GM20431 (cell line): ENCODE measurements at regions not wholly inside any gene's neighbourhood (a gene's known extent, or its start where the extent isn't known, plus 50 kb on each side); places are given as distances from the start of the nearest gene placed in this dataset.
"Not testable (repeated sequence)": the region's sequence is repeated elsewhere in the genome, so short reads cannot be mapped to it uniquely, and the experiment has no call there.

Experiments used
- in situ Hi-C: fragments of 300-500 bp; cut with MseI, MboI; formaldehyde crosslinking; loops from one replicate; pipeline ENCODE4 v1.15.0; 2020; ENCODE audit warnings: low sequenced_read_pairs; ENCODE audit not compliant: unreplicated experiment

DNA sequence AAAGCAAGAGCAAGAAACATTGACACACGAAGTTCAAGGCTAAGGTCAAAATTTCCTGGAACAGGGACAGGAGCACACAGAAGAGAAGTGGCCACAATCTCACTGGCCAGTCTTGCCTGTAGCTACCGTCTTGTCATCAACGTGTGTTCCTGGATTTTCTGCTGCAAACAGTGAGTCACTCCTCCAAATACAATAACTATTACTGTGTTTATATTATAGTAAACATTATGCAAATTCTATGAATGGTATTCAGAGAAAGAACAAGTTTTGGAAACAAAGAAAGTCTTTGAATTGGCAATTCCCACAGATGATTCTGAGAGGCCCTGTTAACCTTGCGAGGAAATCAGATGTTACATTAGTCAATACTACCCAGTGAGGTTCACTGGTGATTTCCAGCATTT, 220.5 kb downstream of the FAM43A start:
- in situ Hi-C loops: no loop called here

DNA sequence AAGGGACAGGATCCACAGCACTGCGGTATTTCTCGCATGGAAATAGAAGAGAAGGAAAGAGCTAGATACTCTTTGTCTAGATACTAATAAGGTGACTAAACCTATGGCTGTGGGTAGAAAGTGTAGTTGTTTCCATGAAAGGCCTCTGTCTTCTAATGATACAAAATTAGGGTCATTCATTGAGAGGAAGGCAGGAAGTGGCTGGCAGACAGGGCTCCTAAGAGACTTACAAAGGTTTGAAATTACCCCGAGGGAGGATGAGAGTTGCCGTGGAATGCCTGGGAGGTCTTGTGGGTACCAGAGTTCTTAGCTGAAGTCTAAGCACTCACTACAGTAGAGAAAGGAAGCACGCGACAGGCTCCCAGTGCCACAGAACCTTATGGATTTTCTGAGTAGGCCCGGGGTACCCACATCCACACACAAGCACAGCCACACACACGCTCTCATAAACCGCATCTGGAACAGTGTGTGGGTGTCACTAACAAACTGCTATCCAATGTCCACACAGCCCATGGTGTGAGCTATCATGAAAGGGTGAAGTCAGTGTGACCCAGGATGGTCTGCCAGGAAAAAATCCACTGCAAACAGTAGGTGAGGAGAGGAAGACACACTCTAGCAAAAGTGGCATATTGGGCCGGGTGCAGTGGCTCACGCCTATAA, 221.4 kb downstream of the FAM43A start:
- in situ Hi-C loops: no loop called here

DNA sequence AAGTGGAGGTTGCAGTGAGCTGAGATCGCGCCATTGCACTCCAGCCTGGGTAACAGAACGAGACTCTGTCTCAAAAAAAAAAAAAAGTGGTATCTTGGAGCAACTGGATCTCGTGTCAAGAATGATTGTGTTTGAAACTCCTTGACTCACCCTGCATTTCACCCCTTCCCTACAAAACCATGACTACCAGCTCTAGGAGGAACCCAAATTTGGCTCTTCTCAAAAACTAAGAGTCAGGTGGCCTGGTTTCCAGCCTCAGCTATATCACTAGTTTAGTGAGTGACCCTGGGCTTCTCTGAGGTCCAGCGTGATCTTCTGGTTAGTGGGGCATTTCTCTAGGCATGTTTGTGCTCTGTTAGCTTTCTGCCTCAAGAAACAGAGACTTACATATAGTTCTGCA, 222.1 kb downstream of the FAM43A start:
- in situ Hi-C loops: no loop called here

DNA sequence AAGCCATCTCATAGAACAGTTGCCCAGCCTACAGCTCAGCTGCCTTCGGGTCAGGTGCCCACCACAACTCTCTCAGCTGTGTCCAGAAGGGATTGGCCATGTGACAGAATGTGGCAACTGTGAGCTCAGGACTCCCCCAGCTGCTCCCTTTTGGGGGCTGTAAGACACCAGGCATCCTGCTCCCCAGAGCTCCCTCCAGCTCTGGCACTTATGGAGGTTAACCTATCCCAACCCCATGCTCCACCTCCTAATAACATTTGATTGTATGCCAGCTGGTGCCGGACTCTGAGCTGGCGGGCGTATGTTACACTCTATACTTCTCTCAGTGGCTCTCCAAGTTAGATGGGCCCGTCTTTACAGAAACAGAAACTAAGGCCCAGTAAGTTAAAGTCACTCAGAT, 222.8 kb downstream of the FAM43A start:
- in situ Hi-C loops: no loop called here

DNA sequence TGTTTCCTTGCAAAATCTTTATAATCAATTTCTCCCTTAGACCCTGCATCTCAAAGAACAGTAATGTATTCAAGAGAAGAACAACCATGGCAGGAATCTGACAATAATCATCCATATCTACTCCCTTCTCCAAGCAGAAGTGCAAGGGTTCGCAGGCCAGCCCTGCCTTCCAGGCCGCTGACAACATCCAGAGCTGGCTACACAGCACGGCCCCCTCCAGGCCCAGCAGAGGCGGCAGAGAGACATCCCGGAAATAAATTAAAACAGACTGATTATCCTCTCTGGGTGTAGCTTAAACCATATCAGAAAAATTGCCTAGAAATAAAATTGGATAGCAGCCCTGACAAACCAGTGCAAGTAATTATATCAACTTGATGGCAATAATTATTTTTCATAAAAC, 223.3 kb downstream of the FAM43A start:
- in situ Hi-C loops: no loop called here

DNA sequence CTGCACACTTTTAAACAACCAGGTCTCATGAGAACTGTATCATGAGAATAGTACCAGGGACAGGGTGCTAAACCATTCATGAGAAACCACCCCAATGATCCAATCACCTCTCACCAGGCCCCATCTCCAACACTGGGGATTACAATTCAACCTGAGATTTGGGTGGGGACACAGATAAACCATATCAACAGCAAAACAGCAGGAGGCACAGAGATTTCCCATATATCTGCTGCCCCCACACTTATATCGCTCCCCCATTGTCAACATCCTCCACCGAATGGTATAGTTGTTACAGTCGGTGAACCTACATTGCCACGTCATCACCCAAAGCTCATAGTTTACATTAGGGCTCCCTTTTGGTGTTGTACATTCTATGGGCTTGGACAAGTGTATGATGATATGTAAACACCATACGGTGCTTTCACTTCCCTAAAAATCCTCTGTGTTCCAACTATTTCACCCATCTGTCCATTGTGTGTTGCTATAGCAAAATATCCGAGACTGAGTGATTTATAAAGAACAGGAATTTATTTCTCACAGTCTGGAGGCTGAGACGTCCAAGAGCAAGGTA, 224.8 kb downstream of the FAM43A start:
- in situ Hi-C loops: no loop called here

DNA sequence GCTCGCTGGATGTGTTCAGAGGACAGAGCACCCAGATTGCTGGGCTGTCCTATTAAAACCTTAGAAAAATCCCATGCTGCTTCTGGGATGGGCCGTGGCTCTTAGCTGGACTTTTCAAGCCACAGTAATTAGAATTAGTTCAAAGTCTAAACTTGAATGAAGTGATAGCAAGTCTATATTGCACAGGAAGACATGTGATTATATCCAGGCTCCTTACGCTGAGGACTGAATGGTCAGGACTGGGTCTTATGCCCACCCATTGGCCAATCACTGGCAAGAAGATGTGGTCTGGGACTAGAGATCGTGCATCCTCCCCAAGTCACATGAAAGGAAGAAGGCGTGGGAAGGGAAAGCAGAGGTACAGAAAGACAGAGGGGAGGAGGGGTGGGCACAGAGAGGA, 227.6 kb downstream of the FAM43A start:
- in situ Hi-C loops: no loop called here

DNA sequence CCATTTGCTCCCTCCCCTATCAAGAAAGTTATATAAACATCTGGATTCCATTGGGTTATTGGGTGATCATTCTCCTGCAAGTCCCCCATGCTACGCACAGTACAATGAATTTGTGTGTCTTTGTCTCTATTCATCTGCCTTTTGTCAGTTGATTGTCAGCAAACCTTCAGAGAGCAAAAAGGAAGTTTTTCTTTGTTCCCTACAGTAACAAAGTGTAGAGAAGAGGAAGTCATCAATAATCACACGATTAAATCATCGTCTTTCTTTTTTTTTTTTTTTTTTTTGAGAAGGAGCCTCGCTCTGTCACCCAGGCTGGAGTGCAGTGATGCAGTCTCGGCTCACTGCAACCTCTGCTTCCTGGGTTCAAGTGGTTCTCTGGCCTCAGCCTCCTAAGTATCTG, 239.2 kb downstream of the FAM43A start:
- in situ Hi-C loops: not testable (repeated sequence)

DNA sequence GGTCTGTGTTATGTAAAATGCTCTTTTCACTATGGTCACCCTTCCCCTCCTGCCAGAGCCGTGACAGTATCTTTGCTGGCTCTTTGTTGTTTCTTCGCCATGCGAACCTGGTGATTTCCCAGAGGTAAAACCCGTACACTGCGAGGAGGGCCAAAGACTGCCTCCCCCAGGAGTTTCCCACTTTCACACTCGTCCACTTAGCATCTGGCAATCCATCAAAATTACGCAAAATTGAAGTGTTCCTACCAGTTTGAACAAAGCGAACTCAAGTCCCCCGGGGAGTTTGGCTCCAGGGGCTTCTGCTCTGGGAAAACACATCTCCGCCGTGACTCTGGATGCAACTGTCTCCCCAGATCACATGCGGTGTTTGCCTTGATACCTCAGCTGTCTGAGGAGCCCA, 239.9 kb downstream of the FAM43A start:
- in situ Hi-C loops: no loop called here

DNA sequence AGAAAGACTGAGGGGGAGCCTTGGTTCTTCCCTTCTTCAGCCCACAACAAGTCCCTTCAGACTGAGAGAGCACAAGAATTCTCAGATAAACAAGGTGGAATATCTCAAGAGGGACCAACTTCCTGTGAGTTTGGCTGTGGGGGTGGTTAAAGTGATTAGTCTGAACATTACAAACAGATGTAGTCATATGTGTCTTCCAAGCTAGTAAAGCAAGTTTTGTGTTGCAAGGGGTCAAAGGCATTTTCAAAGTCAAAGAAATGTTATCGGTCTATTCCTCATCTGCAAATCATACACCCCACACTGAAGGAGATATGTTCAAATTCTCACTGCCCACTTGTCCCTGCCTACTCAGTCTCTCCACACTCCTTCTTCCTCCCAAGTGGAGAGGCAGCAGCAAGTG, 242.5 kb downstream of the FAM43A start:
- in situ Hi-C loops: no loop called here

DNA sequence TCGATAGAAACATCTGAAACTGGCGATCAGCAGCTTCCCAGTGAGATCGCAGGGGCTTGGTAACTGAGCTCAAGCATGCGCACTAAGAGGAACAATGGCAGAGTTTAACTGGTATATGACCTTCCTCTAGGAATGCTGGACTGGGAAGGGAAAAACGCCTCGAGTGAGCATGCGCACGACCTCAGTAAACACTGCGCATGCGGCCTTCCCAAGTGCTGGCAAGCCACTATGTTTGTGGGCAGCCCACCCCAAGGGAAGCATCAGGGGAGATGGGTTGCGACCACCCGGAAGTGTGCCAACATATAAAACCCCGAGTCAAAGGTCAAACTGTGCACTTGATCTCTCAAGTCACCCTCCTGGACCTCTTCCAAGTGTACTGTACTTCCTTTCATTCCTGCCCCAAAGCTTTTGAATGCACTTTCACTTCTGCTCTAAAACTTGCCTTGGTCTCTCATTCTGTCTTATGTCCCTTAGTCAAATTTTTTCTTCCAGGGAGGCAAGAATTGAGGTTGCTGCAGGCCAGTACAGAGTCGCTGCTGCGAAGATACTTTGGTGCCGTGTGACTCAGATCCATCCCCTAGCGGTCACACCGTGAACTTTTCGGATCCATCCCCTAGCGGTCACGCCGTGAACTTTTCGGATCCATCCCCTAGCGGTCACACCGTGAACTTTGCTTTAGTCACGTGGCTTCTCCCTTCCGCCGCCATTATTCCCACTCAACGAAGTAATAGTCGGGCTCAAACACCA, 243.3 kb downstream of the FAM43A start:
- in situ Hi-C loops: no loop called here

DNA sequence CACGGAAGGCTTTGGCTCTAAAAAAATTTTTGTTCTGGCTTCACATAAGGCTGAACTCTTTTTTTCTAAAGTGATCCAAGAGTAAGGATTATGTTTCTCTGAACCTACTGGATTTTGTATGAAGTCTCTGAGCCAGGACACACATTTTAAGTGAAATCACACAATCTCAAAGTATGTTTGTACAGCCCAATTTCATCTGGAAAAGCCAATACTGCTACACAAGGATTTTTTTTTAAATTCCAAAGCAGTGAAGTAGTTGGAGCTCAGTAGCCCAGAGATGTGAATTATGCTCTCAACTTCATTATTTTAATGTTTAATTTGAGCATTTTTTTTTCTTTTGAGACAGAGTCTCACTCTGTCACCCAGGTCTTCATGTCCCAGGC, 243.9 kb downstream of the FAM43A start:
- in situ Hi-C loops: no loop called here

DNA sequence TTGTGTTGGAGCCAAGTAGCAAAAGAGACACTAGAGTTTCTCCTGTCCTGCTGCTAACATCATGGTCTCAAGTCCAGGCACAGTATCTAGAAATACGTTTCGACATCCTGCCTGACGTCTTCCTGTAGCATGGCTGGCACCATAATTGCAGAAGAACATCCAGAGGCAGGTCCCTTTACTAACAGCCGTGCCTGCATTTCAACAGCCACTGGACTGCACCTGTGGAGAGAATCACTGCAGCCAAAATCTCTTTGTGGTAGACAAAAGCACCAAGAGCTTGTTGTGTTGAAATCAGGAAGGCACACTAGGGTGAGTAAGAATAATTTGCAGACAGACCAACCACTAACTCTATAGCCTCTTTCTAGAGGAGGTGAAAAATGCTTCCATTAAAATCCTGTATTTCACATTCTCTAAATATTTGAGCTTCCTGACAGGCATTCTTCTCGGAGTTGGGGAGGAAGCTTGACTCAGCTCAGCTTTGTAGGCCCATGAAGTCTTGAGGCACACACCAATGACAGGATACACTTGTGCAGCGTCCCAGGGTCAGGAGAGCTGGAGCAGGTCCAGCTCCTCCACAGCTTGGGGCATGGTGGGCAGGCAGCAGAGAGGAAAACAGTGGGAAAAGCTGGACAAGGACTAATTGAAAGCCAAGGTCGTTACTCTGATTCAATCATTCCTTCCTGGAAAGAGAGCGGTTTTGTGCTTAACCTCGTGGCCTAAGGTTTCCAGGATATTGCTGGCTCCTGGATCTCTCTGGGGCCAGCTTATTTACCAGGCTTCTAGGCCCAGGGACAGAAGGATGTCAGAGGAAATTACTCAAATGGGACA, 244.9 kb downstream of the FAM43A start:
- in situ Hi-C loops: no loop called here

DNA sequence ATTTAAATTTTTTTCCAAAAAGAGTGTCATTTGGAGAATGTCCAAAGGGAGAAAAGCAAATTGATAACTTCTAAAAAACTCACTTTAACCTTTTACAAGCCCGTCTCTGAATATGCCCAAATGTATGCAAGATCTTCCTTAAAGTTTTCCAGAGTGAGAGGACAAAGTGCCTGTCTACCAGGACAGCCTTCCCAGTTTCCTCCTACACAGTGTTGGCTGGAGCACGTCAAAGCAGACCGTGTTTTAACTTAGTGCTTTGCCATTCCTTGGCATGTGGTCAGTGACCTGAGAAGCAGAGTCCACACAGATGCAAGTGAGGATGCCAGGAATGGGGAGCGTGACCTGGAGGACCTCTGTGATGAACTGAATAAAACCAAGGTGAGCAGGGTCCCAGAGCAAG, 245.7 kb downstream of the FAM43A start:
- in situ Hi-C loops: no loop called here

DNA sequence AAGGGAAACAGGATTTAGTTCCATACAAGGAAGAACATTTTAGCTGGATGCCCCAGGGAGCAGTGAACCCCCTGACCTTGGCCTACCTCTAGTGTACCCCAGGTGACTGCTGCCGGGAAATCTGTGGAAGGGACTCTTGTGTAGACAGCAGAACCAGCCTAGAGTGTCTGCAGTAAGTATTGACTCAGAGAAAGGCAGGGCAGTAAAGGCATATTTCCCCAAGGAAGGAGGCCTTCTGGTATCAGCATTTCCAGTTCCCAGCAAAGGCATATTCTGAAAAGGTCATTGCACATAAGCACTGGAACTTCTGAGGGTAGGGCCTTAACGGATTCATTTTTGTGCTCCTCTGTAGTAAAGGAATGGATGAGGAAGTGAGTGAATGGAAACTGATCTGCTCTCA, 246.2 kb downstream of the FAM43A start:
- in situ Hi-C loops: no loop called here

DNA sequence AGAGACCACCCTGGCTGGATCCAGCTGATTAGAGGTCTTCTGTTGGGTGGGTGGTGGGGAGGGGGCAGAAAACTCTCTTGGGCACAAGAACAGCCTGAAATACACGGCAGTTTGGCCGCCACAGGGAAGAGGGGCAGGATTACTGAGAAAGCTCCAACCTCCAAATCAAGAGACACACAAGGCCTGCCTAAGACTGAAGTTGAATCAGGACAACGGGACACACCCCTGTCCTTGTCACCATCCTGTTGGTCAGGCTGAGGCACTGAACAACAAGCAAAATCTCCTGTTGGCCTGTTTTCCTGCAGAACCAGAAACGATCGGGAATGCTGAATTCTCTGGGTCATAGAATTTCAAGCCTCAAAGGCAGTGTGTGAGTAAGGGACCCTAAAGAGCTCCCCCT, 247.8 kb downstream of the FAM43A start:
- in situ Hi-C loops: no loop called here

DNA sequence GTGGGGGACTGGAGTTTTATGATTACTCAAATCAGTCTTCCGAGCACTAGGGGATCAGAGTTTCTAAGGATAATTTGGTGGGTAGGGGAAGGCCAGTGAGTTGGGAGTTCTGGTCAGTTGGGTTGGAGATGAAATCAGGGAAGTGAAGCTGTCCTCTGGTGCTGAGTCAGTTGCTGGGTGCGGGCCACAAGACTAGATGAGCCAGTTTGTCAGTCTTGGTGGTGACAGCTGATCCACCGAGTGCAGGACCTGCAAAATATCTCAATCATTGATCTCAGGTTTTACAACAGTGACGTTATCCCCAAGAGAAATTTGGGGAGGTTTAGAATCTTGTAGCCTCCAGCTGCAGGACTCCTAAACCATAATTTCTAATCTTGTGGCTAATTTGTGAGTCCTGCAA, 249.4 kb downstream of the FAM43A start:
- in situ Hi-C loops: no loop called here

DNA sequence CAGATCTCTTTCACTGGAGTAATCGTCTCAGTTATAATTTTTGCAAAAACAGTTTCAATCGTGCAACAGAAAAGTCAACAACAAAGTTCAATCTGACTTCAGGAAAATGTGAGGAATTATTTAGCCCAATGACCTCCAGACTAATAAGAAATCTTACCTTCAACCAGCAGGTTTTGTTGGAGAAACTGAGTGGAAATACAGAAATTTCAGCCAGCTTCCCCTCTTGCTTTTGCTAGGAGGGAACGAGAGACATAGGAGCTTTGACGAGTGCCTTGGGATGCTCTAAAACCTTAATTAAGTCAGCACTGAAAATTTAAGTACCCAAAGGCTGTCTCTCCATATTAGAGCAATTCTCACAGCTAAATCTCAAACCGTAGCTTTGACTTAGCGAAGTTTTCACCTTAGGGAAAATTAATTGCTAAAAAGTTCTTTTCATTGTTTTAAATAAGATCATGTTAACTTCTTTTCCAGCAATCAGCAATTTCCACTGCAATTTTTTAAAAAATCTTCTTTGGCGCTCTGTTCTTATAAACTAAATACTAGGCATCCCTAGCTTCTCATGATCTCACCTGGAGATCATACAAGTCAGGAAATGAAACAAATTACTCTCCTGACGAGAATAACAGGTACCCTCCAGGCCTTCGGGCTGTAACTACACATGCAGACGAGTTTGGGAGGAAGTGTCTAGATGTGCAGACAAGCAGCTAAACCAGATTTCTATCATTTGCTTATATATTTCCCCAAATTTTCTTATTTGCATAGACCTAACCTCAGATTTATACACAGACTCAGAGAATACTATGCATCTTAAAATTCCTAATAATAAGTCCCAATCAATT, 250.2 kb downstream of the FAM43A start:
- in situ Hi-C loops: no loop called here

DNA sequence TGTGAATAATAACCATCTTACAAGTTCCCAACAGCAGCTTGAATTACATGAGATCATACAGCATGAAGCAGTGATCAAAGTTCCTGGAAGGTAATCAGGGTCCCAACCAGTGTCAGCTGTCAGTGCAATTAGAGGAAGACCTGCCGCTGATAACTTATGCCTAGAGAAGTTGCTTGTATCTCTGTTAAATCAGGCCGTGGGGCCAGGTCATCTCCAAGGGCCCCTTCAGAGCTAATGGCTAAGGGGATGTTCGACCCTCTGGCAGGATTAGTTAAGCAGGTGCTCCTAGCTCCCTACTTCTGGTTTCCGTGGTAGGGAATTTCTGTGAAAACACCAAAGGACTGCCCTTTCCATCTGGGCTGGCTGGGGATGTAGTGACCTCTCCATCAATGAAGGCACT, 251.0 kb downstream of the FAM43A start:
- in situ Hi-C loops: no loop called here

DNA sequence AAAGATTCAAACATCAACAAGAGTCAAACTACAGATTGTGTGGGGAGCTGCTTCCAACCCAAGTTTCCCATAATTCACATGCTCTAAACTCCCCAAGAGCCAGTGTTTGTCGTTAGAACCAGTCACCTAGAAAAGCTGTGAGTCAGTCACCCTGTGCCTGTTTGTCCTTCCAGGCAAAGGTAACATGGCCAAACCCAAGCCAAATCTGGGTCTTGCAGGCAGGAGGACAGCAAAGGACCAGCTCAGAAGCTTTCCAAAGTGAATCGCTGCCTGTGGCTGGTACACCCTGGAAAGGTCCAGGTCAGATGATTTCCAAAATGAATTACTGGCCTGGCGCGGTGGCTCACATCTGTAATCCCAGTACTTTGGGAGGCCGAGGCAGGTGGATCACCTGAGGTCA, 251.5 kb downstream of the FAM43A start:
- in situ Hi-C loops: no loop called here
